Large intestine (tissue), 3 donors: ENCODE measurements at regions not wholly inside any gene's neighbourhood (a gene's known extent, or its start where the extent isn't known, plus 50 kb on each side); places are given as distances from the start of the nearest gene placed in this dataset.

Experiments
- DNase-seq, 2 donors: peaks; one replicate each; pipeline versions ENCODE4 v3.0.0 to v3.0.0-alpha.2; 2013
- H3K27ac ChIP-seq: one replicate; pipeline ENCODE4 v1.5.1; 2013; ENCODE audit warnings: low read length
- H3K27me3 ChIP-seq: 2 replicates; pipeline ENCODE4 v1.6.1; 2013; ENCODE audit warnings: low read length; ENCODE audit not compliant: control insufficient read depth, insufficient read depth
- H3K36me3 ChIP-seq: 2 replicates; pipeline ENCODE4 v1.6.1; 2013; ENCODE audit warnings: low read length; ENCODE audit not compliant: control insufficient read depth, insufficient read depth
- H3K4me1 ChIP-seq: one replicate; pipeline ENCODE4 v1.6.1; 2013; ENCODE audit warnings: low read length; ENCODE audit not compliant: control insufficient read depth, insufficient read depth
- H3K4me3 ChIP-seq: one replicate; pipeline ENCODE4 v1.5.1; 2013; ENCODE audit warnings: low read length
- H3K9me3 ChIP-seq: one replicate; pipeline ENCODE4 v1.6.1; 2013; ENCODE audit warnings: mild to moderate bottlenecking, low read depth, low read length, moderate library complexity; ENCODE audit not compliant: control insufficient read depth
- WGBS: methylation state at CpG from one replicate; pipeline ENCODE4 v1.1.5; 2013; ENCODE audit warnings: low lambda C conversion rate; ENCODE audit not compliant: insufficient coverage; 5-methylcytosine and 5-hydroxymethylcytosine counted together

- WGBS, result 20% methylated on average over 1 of the region's 2 CpGs
- no peak overlapping the region for H3K4me3 ChIP-seq
These were observed 241.5 kb upstream of the CLINT1 start for GRCh38 chr5:158100373-158100888.

GRCh38 chr5:158099571-158100105 is 240.7 kb upstream of the CLINT1 start:
- Histone ChIP-seq H3K36me3 (no peaks in the 10 kb centered on the region), H3K27me3 (no peaks in the 10 kb centered on the region), H3K4me3 (no peak overlapping the region), H3K9me3 (no peaks in the 10 kb centered on the region), H3K4me1 (no peaks in the 10 kb centered on the region), H3K27ac (no peak overlapping the region)
- no peak for DNase-seq
- 90% methylated on average over 2 of the region's 12 CpGs for WGBS

More at GRCh38 chr5:158100373-158100888, 241.5 kb upstream of the CLINT1 start:
- H3K4me1 ChIP-seq, result no peaks in the 10 kb centered on the region
- no peaks in the 10 kb centered on the region for H3K36me3 ChIP-seq
- H3K27me3 ChIP-seq, result no peaks in the 10 kb centered on the region
- H3K27ac ChIP-seq, result no peak overlapping the region
- no peak for DNase-seq
- H3K9me3 ChIP-seq, result no peaks in the 10 kb centered on the region

GRCh38 chr5:158096835-158097234 is 237.9 kb upstream of the CLINT1 start:
- DNase-seq, result no peak
- Histone ChIP-seq H3K27ac (no peak overlapping the region), H3K4me3 (no peak overlapping the region), H3K36me3 (no peaks in the 10 kb centered on the region), H3K27me3 (no peaks in the 10 kb centered on the region), H3K4me1 (no peaks in the 10 kb centered on the region), H3K9me3 (no peaks in the 10 kb centered on the region)
- 100% methylated on average over 1 of the region's 1 CpG for WGBS

- H3K27me3 ChIP-seq, result no peaks in the 10 kb centered on the region
- no peak overlapping the region for H3K4me3 ChIP-seq
- H3K9me3 ChIP-seq, result no peaks in the 10 kb centered on the region
- H3K4me1 ChIP-seq, result no peaks in the 10 kb centered on the region
- 61% methylated on average over 3 of the region's 3 CpGs for WGBS
- no peak for DNase-seq
- H3K36me3 ChIP-seq, result no peaks in the 10 kb centered on the region
- no peak overlapping the region for H3K27ac ChIP-seq
These were observed 227.9 kb upstream of the CLINT1 start for GRCh38 chr5:158086856-158087255.

GRCh38 chr5:158084292-158084691 is 225.3 kb upstream of the CLINT1 start:
- WGBS, result no CpG with 5 or more reads among the region's 4 CpGs
- no peaks in the 10 kb centered on the region for H3K9me3 ChIP-seq
- no peaks in the 10 kb centered on the region for H3K36me3 ChIP-seq
- H3K27me3 ChIP-seq, result no peaks in the 10 kb centered on the region
- H3K4me3 ChIP-seq, result no peak overlapping the region
- no peak for DNase-seq
- H3K4me1 ChIP-seq, result no peaks in the 10 kb centered on the region
- no peak overlapping the region for H3K27ac ChIP-seq

GRCh38 chr5:158082696-158083287 is 223.8 kb upstream of the CLINT1 start:
- no peak for DNase-seq
- Histone ChIP-seq H3K4me1 (no peaks in the 10 kb centered on the region), H3K27ac (no peak overlapping the region), H3K36me3 (no peaks in the 10 kb centered on the region), H3K27me3 (no peaks in the 10 kb centered on the region), H3K4me3 (no peak overlapping the region), H3K9me3 (no peaks in the 10 kb centered on the region)
- WGBS, result no CpG with 5 or more reads among the region's 2 CpGs

GRCh38 chr5:158080112-158080511 is 221.2 kb upstream of the CLINT1 start:
- no CpG with 5 or more reads among the region's 1 CpG for WGBS
- no peaks in the 10 kb centered on the region for H3K4me1 ChIP-seq
- no peaks in the 10 kb centered on the region for H3K9me3 ChIP-seq
- no peak overlapping the region for H3K27ac ChIP-seq
- no peaks in the 10 kb centered on the region for H3K27me3 ChIP-seq
- H3K4me3 ChIP-seq, result no peak overlapping the region
- H3K36me3 ChIP-seq, result no peaks in the 10 kb centered on the region
- no peak for DNase-seq

- Histone ChIP-seq H3K36me3 (no peaks in the 10 kb centered on the region), H3K4me3 (no peak overlapping the region), H3K27me3 (no peaks in the 10 kb centered on the region), H3K4me1 (no peaks in the 10 kb centered on the region), H3K27ac (no peak overlapping the region), H3K9me3 (no peaks in the 10 kb centered on the region)
- DNase-seq, result no peak
- 94% methylated on average over 3 of the region's 5 CpGs for WGBS
These were observed 220.2 kb upstream of the CLINT1 start for GRCh38 chr5:158079097-158079496.

- peak overlapping the region; percentile 14 for H3K4me3 ChIP-seq
- DNase-seq, result peak; percentile 56 to 76
- H3K4me1 ChIP-seq, result no peaks in the 10 kb centered on the region
- no peak overlapping the region for H3K27ac ChIP-seq
- no peaks in the 10 kb centered on the region for H3K36me3 ChIP-seq
- H3K27me3 ChIP-seq, result no peaks in the 10 kb centered on the region
- WGBS, result 0% methylated on average over 1 of the region's 12 CpGs
- no peaks in the 10 kb centered on the region for H3K9me3 ChIP-seq
These were observed 216.2 kb upstream of the CLINT1 start for GRCh38 chr5:158074992-158075769.

GRCh38 chr5:158074597-158074991 is 215.6 kb upstream of the CLINT1 start:
- 100% methylated on average over 1 of the region's 2 CpGs for WGBS
- H3K27ac ChIP-seq, result no peak overlapping the region
- H3K4me3 ChIP-seq, result no peak overlapping the region
- H3K36me3 ChIP-seq, result no peaks in the 10 kb centered on the region
- no peaks in the 10 kb centered on the region for H3K27me3 ChIP-seq
- DNase-seq, result no peak
- no peaks in the 10 kb centered on the region for H3K9me3 ChIP-seq
- H3K4me1 ChIP-seq, result no peaks in the 10 kb centered on the region
